ENCODE measurements at regions not wholly inside any gene's neighbourhood (a gene's known extent, or its start where the extent isn't known, plus 50 kb on each side); places are given as distances from the start of the nearest gene placed in this dataset. TPM values are rescaled to one million over a fixed set of nuclear protein-coding genes. Genes with fewer than 3 reads are reported as not detected.

DNA sequence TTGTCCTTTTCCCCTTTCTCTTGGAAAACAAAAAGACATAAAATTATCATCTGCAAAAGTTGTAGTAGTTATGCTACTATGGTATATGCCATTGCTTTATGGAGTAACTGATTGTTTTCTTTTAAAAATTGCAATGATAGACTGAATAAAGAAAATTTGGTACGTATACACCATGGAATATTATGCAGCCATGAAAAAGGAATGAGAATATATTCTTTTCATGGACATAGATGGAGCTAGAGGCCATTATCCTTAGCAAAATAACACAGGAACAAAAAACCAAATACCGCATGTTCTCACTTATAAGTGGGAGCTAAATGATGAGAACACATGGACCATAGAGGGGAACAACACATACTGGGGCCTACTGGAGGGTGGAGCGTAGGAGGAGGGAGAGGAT lies 538.8 kb downstream of the PLXDC2 start:
- Mint-ChIP-seq H3K9me3 (no peaks in the 10 kb centered on the region), H3K4me1 (ENCODE audit: unreplicated experiment) (peaks cover 5% of the 10 kb centered on the region), H3K4me3 (no peak overlapping the region), H3K27me3 (no peaks in the 10 kb centered on the region), H3K27ac (no peak overlapping the region), H3K36me3 (no peaks in the 10 kb centered on the region)
- TF ChIP-seq, protein P1, sequence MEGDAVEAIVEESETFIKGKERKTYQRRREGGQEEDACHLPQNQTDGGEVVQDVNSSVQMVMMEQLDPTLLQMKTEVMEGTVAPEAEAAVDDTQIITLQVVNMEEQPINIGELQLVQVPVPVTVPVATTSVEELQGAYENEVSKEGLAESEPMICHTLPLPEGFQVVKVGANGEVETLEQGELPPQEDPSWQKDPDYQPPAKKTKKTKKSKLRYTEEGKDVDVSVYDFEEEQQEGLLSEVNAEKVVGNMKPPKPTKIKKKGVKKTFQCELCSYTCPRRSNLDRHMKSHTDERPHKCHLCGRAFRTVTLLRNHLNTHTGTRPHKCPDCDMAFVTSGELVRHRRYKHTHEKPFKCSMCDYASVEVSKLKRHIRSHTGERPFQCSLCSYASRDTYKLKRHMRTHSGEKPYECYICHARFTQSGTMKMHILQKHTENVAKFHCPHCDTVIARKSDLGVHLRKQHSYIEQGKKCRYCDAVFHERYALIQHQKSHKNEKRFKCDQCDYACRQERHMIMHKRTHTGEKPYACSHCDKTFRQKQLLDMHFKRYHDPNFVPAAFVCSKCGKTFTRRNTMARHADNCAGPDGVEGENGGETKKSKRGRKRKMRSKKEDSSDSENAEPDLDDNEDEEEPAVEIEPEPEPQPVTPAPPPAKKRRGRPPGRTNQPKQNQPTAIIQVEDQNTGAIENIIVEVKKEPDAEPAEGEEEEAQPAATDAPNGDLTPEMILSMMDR (conservative IDR thresholded peaks at IDR 0.05), result no peak
- DNase-seq (ENCODE audit: extremely low spot score, unreplicated experiment), result no peak

DNA sequence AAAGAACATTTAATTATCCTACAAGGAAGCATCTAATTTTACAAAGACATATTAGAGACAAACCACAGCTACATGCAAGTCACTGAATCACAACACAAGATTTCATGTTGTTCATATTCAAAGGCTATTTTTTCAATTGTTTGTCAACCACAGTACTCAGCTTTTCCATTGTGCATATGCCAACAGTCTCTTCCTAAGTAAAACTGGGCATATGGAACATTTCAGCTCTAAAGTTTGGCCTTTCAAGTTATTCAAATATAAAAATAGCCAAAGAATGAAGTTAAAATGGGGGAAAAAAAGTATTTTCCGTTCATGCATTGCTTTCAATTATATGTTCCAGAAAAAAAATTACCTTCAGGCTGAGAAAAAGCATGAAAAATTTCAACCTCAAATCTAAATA lies 537.9 kb downstream of the PLXDC2 start:
- Mint-ChIP-seq H3K36me3 (no peaks in the 10 kb centered on the region), H3K4me1 (ENCODE audit: unreplicated experiment) (peaks cover 5% of the 10 kb centered on the region), H3K9me3 (no peaks in the 10 kb centered on the region), H3K27me3 (no peaks in the 10 kb centered on the region), H3K27ac (no peak overlapping the region), H3K4me3 (no peak overlapping the region)
- TF ChIP-seq, protein P1 (conservative IDR thresholded peaks at IDR 0.05), result no peak
- DNase-seq (ENCODE audit: extremely low spot score, unreplicated experiment), result no peak

DNA sequence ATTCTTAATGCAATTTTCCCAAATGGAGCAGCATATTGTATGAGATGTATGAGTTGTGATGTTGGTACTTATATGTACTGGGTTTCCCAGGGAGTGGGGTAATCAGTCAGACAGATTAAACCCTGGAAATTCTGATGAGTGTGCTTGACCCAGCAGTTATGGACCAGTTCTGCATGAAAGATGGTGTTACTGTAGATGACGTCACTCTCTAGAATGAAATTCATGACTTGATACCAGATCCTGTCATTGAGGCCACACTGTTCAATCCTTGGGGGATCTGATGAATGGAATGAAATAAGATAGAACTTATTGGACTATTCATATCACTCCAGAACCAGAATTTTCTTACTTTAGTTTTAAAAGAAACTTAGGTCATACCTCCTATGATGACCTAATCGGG lies 534.3 kb downstream of the PLXDC2 start:
- no peak for DNase-seq (ENCODE audit: extremely low spot score, unreplicated experiment)
- Mint-ChIP-seq H3K9me3 (no peaks in the 10 kb centered on the region), H3K4me1 (ENCODE audit: unreplicated experiment) (peaks cover 5% of the 10 kb centered on the region), H3K27ac (no peak overlapping the region), H3K27me3 (no peaks in the 10 kb centered on the region), H3K36me3 (no peaks in the 10 kb centered on the region), H3K4me3 (no peak overlapping the region)
- TF ChIP-seq, protein P1 (conservative IDR thresholded peaks at IDR 0.05), result no peak

DNA sequence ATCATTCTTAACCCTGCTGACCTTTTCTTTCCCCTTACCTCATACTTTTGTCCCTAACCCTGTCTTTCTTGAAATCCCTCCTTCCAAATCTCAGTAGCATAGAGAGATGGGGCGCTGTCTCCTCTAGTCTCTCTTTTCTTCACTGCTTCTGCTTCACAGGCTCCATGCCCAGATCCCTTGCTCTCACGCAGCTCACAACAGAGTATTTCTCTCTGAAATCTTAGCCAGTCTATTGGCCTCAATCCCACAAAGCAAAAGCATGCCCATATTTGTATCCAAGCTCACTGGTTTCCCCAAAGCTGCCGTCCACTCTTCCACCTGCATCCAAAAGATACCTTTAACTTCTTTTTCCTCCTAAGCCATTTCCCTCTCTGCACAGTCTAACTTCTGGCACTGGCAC lies 526.8 kb downstream of the PLXDC2 start:
- no peaks in the 10 kb centered on the region for H3K4me1 Mint-ChIP-seq (ENCODE audit: unreplicated experiment)
- H3K27ac Mint-ChIP-seq, result no peak overlapping the region
- peaks cover 5% of the 10 kb centered on the region for H3K36me3 Mint-ChIP-seq
- TF ChIP-seq, protein P1 (conservative IDR thresholded peaks at IDR 0.05), result no peak
- no peak overlapping the region for H3K4me3 Mint-ChIP-seq
- no peak for DNase-seq (ENCODE audit: extremely low spot score, unreplicated experiment)
- H3K9me3 Mint-ChIP-seq, result peaks cover 18% of the 10 kb centered on the region
- H3K27me3 Mint-ChIP-seq, result peaks cover 3% of the 10 kb centered on the region

Small RNA genes in the stretch of these regions (microRNA-seq; reads per million reads assigned to microRNA genes)
- not detected for gene MIR4675

All from type B pancreatic cell (in vitro differentiated cells).